Mesodermal cell (in vitro differentiated cells): ENCODE measurements at regions not wholly inside any gene's neighbourhood (a gene's known extent, or its start where the extent isn't known, plus 50 kb on each side); places are given as distances from the start of the nearest gene placed in this dataset.

Experiments used
- H3K27ac ChIP-seq: 2 replicates; pipeline ENCODE4 v1.7.0; 2013; ENCODE audit warnings: mild to moderate bottlenecking, low read depth, low read length, moderate library complexity; ENCODE audit not compliant: severe bottlenecking
- H3K36me3 ChIP-seq: 2 replicates; pipeline ENCODE4 v1.7.1; 2013; ENCODE audit warnings: mild to moderate bottlenecking, low read length, moderate library complexity; ENCODE audit not compliant: control insufficient read depth, insufficient read depth
- H3K4me1 ChIP-seq: one replicate; pipeline ENCODE4 v1.7.1; 2013; ENCODE audit warnings: mild to moderate bottlenecking, low read length; ENCODE audit not compliant: insufficient read depth, control insufficient read depth, poor library complexity, severe bottlenecking
- H3K4me3 ChIP-seq: 2 replicates; pipeline ENCODE4 v1.7.0; 2013; ENCODE audit warnings: low read length, control low read depth, mild to moderate bottlenecking; ENCODE audit not compliant: insufficient read depth, poor library complexity, severe bottlenecking; ENCODE audit errors: extremely low read depth
- H3K9me3 ChIP-seq: 2 replicates; pipeline ENCODE4 v1.7.1; 2013; ENCODE audit warnings: mild to moderate bottlenecking, low read length, moderate library complexity; ENCODE audit not compliant: control insufficient read depth
- WGBS, 2 experiments: methylation state at CpG; one replicate each; pipeline ENCODE4 v1.1.5; 2013; ENCODE audit warnings: missing lambda C conversion rate in 2 of 2; ENCODE audit not compliant: insufficient coverage in 2 of 2; 5-methylcytosine and 5-hydroxymethylcytosine counted together

DNA sequence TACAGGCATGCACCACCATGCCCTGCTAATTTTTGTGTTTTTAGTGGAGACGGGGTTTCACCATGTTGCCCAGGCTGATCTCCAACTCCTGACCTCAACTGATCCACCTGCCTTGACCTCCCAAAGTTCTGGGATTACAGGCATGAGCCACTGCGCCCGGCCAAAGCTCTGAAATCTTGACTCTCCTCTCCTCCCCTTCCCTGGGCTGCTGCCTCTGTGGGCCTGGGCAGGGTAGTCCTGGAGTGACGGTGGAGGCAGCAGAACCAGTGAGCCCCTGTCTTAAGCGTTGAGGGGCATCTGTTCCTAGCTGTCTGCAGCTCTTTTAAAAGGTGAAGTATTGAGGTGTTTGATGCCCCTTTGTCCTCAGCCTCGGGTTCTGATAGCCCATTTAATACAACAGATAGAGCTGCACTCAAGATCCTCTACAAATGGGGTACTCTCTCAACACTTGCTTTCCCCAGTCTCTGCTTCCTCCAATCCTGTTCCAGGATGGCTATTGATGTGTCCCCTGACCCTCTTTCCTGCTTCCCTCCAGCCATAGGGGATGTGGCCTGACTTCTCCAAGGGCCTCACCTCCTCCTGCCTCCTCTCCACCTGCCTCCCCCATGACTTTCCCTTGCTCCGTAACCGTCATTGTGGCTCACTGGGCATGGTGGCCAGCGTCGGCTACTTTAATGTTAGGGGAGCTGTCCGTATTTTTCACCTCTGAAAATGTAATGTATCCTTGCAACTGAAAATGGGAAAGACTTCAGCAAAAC lies 442.5 kb downstream of the GLRX3 start:
- H3K36me3 ChIP-seq, result no peaks in the 10 kb centered on the region
- no peaks in the 10 kb centered on the region for H3K9me3 ChIP-seq
- no peak overlapping the region for H3K4me3 ChIP-seq
- no peaks in the 10 kb centered on the region for H3K4me1 ChIP-seq
- WGBS, 2 experiments, result 92 to 95% methylated on average over 2 to 8 of the region's 11 CpGs
- H3K27ac ChIP-seq, result no peak overlapping the region

DNA sequence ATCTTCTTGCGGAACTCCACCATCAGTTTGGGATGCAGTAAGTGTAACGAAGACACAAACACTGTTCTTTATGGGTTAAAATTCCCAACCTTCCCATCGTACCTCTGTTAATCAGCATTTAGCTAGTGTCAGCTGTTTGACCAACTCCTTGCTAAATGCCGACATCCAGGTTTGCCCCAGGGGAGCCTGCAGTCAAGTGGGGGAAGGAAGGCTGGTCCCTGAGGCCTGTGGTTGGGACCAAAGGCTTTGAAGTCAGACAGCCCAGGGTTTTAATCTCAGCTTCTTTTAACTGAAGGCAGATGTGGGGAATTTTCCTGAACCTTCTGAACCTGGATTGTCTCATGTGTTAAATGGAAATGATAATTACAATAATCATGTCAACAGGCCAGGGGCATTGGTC lies 443.7 kb downstream of the GLRX3 start:
- H3K4me1 ChIP-seq, result no peaks in the 10 kb centered on the region
- 58 to 59% methylated on average over 2 to 4 of the region's 4 CpGs for WGBS, 2 experiments
- H3K36me3 ChIP-seq, result no peaks in the 10 kb centered on the region
- no peak overlapping the region for H3K27ac ChIP-seq
- no peaks in the 10 kb centered on the region for H3K9me3 ChIP-seq
- no peak overlapping the region for H3K4me3 ChIP-seq

DNA sequence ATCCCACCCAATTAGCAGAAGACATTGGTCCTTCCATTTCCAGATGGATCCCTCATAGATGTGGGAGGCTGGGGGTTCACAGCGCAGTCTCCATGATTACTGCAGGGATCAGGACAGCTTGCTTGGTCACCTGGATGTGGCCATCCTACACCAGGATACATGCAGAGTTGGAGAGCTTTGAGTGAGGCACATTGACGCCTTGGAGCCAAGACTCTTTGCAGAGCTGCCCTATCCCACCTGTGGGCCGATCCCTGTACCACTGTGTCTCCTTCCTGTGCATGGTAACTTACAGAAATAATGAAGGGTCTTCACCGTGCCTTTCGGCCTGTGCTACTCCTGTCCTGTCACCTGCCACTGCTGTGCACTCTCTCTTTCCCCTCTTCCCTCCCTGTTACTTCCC lies 444.8 kb downstream of the GLRX3 start:
- Histone ChIP-seq H3K27ac (no peak overlapping the region), H3K36me3 (no peaks in the 10 kb centered on the region), H3K4me3 (no peak overlapping the region), H3K9me3 (no peaks in the 10 kb centered on the region), H3K4me1 (no peaks in the 10 kb centered on the region)
- 87 to 93% methylated on average over 3 to 5 of the region's 5 CpGs for WGBS, 2 experiments

DNA sequence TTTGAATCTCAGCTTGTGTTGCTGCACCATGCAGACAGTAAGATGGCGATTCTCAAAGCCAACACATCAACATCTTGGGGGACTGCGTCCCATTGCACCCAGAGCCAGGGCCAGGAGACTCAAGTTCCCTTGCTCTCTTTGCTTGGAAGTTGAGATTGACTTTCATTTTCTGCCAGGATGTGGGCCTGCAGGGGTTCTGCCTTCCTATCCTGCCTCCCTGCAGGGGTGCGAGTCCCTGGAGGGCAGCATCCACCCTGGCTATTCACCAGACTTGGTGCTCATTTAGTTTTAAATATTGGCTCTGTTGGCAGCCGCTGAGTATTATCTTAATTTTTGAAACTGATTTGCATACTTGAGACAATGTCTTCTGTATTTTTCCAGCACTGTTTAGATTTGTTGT lies 451.5 kb downstream of the GLRX3 start:
- 65 to 75% methylated on average over 2 to 3 of the region's 4 CpGs for WGBS, 2 experiments
- Histone ChIP-seq H3K9me3 (no peaks in the 10 kb centered on the region), H3K4me3 (no peak overlapping the region), H3K36me3 (no peaks in the 10 kb centered on the region), H3K4me1 (no peaks in the 10 kb centered on the region), H3K27ac (no peak overlapping the region)

DNA sequence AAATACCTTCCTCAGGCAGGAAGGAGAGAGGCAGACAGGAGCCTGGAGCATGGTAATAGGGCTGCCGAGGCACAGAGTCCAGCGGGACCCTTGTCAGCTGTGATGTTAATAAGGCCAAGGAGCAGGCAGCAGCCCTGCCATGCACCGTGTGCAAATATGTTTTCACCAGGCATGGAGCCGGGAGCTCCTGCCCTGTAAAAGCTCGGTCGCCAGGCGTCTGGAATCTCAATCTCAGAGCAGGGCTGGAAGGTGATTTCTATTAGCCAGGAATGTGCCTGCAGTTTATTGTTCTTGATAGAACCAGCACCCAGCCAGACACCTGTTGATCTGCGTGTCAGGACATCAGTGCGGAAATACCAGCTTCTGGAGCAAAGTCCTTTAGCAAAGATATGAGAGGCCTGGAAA lies 469.8 kb downstream of the GLRX3 start:
- Histone ChIP-seq H3K4me3 (no peak overlapping the region), H3K27ac (no peak overlapping the region), H3K36me3 (no peaks in the 10 kb centered on the region), H3K9me3 (no peaks in the 10 kb centered on the region), H3K4me1 (no peaks in the 10 kb centered on the region)
- 82 to 85% methylated on average over 8 to 9 of the region's 9 CpGs for WGBS, 2 experiments

DNA sequence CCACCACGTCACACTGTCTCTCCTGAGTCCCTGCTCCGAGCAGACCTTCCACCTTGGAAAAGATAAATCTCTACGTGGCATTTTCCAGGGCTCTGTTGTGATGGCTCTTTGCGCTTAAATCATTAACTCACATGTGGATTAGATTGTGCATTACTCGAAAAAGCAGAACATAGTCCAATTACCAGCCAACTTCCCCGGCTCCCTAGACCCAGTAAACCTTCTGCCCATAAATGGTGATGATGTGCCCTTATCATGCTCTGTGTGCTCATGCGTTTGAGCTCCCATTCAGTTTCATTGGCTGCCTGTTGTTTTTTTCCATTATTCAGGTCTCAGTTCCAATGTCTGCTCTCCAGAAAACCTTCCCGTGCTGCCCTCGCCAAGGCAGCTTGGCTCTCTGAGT lies 471.2 kb downstream of the GLRX3 start:
- H3K4me1 ChIP-seq, result no peaks in the 10 kb centered on the region
- H3K4me3 ChIP-seq, result no peak overlapping the region
- WGBS, 2 experiments, result 86 to 94% methylated on average over 9 of the region's 9 CpGs
- H3K36me3 ChIP-seq, result no peaks in the 10 kb centered on the region
- H3K27ac ChIP-seq, result no peak overlapping the region
- H3K9me3 ChIP-seq, result no peaks in the 10 kb centered on the region

DNA sequence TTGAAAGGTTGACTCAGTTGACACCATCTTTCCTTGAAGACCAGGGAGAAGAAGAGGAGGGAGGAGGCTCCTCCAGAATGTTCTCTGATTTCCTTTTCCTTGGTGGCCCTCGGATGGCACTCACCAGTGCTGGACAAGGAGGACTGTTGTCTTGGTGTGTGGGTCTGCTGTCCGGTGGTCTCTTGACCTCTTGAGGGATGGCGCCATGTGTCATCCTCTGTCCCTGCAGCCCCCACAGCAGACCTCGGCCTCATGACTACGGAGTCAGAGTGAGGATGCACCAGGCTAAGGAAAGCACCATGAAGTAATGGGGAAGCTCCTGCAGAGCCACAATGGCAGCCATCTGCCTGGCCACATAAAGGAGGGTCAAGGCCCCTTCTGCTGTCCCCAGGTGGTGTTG lies 475.0 kb downstream of the GLRX3 start:
- WGBS, 2 experiments, result 79 to 96% methylated on average over 4 of the region's 5 CpGs
- no peaks in the 10 kb centered on the region for H3K36me3 ChIP-seq
- no peak overlapping the region for H3K27ac ChIP-seq
- H3K4me3 ChIP-seq, result no peak overlapping the region
- H3K9me3 ChIP-seq, result no peaks in the 10 kb centered on the region
- H3K4me1 ChIP-seq, result no peaks in the 10 kb centered on the region

DNA sequence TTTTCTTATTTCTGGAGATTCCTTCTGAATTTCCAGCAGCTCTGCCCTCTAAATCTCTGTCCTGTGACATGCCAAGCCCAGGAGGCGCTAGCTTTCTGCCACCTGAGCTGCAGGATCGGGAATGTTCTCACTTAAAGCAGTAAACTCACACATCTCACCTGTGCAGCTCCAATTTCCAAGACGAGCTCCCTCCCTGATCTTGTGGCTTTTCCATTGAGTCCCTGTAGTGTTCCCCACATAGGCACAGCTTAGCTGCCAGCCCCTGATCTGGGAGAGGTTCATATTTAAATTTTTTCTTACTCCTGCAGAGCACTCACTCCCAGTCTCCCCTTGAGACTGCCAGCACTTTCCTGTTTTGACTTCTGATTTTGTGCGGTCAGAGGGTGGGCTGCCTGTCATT lies 479.3 kb downstream of the GLRX3 start:
- 18 to 23% methylated on average over 3 to 4 of the region's 4 CpGs for WGBS, 2 experiments
- Histone ChIP-seq H3K27ac (no peak overlapping the region), H3K9me3 (no peaks in the 10 kb centered on the region), H3K36me3 (no peaks in the 10 kb centered on the region), H3K4me3 (no peak overlapping the region), H3K4me1 (no peaks in the 10 kb centered on the region)

DNA sequence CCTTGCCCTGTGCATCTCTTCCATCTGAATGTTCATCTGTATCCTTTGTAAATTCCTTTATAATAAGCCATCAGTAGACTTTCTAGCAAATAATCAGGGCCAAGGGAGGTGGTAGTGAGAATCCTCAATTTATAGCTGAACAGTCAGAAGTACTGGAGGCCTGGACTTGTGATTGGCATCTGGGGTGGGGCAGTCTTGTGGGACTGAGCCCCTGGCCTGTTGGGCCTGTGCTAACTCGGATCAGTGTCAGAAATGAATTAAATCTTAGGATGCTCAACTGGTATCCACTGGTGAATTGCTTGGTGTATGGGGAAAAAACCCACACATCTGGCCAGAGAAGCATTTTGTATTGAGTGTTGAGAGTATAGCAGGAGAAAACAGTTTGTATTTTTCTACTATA lies 481.8 kb downstream of the GLRX3 start:
- WGBS, 2 experiments, result 100% methylated on average over 1 of the region's 1 CpG; no CpG with 5 or more reads in 1 of the 2 experiments
- H3K27ac ChIP-seq, result no peak overlapping the region
- no peaks in the 10 kb centered on the region for H3K9me3 ChIP-seq
- peaks cover 13% of the 10 kb centered on the region for H3K4me1 ChIP-seq
- no peaks in the 10 kb centered on the region for H3K36me3 ChIP-seq
- no peak overlapping the region for H3K4me3 ChIP-seq

DNA sequence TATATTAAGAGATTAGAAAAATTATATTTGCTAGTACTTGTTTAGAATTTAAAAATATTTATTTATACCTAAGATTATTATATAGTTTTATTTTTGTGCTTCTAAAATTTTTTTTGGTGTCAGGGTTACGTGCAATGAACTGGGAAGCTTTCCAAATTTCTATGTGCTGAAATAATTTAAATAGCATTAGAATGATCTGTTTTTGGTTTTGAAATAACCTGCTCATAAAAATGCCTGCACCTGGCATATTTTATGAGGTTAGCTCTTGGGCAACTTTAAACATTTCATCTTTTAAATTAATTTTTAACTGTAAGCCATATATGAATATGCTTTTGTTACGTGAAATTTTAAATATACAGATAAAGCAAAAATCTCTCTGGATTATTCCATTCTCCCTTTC lies 482.5 kb downstream of the GLRX3 start:
- H3K27ac ChIP-seq, result no peak overlapping the region
- peaks cover 13% of the 10 kb centered on the region for H3K4me1 ChIP-seq
- no CpG with 5 or more reads among the region's 2 CpGs for WGBS, 2 experiments
- no peak overlapping the region for H3K4me3 ChIP-seq
- no peaks in the 10 kb centered on the region for H3K36me3 ChIP-seq
- no peaks in the 10 kb centered on the region for H3K9me3 ChIP-seq

DNA sequence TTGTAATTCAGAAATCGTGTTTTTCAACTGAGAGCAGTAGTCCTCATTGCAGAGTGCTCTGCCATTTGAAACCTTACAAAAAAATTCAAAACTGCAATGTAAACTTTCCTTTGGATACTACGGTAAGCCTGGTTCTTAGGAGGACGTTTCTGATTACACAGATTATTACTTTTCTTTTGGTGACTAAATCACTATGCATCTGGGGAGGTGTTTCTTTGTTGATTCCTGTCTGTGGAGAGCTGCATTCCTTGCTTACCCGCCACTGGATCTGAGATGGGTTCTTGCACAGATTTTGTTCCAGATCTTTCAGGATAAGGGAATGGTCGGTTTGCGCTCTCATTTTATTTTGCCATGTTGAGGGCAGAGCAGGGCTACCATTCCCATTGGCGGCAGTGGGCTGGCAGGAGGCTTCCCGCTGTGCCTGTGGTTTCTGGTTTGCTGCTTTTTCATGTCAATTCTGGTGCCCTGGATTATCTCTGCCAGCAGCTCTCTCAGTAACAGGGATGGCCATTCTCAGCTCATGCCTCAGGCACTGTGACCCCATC lies 485.1 kb downstream of the GLRX3 start:
- 75 to 90% methylated on average over 6 to 8 of the region's 8 CpGs for WGBS, 2 experiments
- Histone ChIP-seq H3K4me1 (peaks cover 13% of the 10 kb centered on the region), H3K4me3 (no peak overlapping the region), H3K27ac (no peak overlapping the region), H3K36me3 (no peaks in the 10 kb centered on the region), H3K9me3 (no peaks in the 10 kb centered on the region)
